ENCODE measurements at regions not wholly inside any gene's neighbourhood (a gene's known extent, or its start where the extent isn't known, plus 50 kb on each side); places are given as distances from the start of the nearest gene placed in this dataset.
"Not testable (repeated sequence)": the region's sequence is repeated elsewhere in the genome, so short reads cannot be mapped to it uniquely, and the experiment has no call there.

DNA sequence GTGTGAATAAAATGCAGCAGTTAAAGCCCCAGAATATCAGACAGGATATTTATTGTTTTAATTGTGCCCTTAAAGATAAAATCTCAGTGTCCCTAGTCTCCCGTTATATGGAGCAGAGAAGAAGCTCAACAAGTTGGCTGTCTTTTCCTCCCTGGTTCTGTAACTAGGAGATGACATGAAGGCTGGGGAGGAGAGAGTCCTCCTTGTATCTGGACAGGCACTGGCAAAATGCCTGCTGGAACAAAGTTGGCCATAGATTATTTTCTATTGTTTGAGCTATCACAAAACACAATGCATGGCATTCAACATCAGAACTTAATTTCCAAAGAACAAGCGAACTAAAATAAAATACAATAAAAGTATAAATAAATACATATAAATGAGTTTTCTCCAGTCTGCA is 694.9 kb upstream of the KCND2 start:
- H3K4me3 Mint-ChIP-seq = no peak overlapping the region
- no peaks in the 10 kb centered on the region for H3K36me3 Mint-ChIP-seq

GRCh38 chr7:119594956-119595355 is 678.0 kb upstream of the KCND2 start:
- ATAC-seq = no peak
- Mint-ChIP-seq H3K9me3 (peaks cover 6% of the 10 kb centered on the region), H3K27me3 (no peaks in the 10 kb centered on the region), H3K4me1 (no peaks in the 10 kb centered on the region), H3K27ac (no peak overlapping the region), H3K4me3 (no peak overlapping the region), H3K36me3 (no peaks in the 10 kb centered on the region)

More for the DNA sequence above, 694.9 kb upstream of the KCND2 start:
- H3K9me3 Mint-ChIP-seq = peaks cover 3% of the 10 kb centered on the region
- no peak for ATAC-seq
- H3K4me1 Mint-ChIP-seq = no peaks in the 10 kb centered on the region
- no peak overlapping the region for H3K27ac Mint-ChIP-seq
- H3K27me3 Mint-ChIP-seq = no peaks in the 10 kb centered on the region

DNA sequence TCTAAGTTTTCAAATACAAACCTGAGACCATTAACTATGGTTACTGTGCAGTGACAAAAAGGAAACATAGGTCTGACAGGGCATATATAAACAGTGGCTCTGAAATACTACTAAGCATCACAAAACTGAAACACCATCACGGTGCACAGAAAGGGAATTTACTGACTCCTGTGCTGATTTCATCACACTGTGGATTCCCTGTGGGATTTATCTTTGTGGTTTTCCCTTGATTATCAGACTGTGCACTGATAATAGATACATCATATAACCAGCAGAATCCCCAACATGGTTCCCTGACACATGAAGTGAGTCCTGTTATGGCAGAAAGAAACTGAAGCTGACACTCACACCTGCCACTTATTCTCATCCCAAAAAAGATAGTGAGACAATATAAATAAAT is 676.3 kb upstream of the KCND2 start:
- H3K36me3 Mint-ChIP-seq = no peaks in the 10 kb centered on the region
- ATAC-seq = no peak

DNA sequence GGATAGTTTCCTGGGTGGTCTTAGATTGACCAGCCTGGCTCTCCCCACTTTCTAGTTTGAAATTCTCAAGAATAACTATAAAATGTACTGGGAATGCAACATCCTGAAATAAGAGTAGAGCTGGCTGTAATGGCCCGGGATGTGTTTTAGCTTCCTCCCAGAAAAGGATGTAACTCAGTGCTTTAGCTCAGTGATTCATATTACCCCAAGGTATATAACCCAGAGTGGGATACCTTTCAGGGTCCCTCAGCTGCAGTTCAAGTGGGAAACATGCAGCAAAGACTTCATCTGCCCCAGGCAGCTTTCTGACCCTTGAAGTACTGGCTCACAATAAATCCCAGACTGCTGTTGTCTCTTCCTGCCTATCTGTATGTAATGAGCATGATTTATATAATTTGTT is 666.7 kb upstream of the KCND2 start:
- ATAC-seq = no peak
- Mint-ChIP-seq H3K9me3 (peaks cover 10% of the 10 kb centered on the region), H3K4me3 (no peak overlapping the region), H3K4me1 (no peaks in the 10 kb centered on the region), H3K27me3 (no peaks in the 10 kb centered on the region), H3K36me3 (no peaks in the 10 kb centered on the region), H3K27ac (no peak overlapping the region)

More for the DNA sequence above, 676.3 kb upstream of the KCND2 start:
- Mint-ChIP-seq H3K4me1 (no peaks in the 10 kb centered on the region), H3K27me3 (no peaks in the 10 kb centered on the region), H3K27ac (no peak overlapping the region), H3K9me3 (peaks cover 7% of the 10 kb centered on the region), H3K4me3 (no peak overlapping the region)

DNA sequence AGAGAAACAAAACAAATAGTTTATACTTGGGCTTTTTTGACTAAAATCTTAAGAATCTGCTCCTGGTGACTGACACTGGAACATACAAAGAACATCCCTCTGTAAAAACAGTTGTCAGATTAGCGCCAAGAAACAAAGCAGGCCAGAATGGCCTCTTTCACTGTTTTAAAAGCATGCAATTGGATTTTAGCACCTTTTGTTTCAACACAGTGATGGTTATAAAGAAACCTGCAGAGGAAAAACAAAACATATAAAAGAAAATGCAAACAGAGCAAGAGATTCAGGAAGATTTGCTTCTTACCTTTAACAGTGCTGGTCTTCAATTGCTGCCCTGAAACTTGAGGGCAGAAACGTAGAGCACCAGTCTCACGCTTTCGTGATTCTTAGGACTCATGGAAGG is 652.2 kb upstream of the KCND2 start:
- Mint-ChIP-seq H3K27ac (no peak overlapping the region), H3K4me1 (no peaks in the 10 kb centered on the region), H3K27me3 (no peaks in the 10 kb centered on the region), H3K36me3 (no peaks in the 10 kb centered on the region), H3K4me3 (no peak overlapping the region), H3K9me3 (peaks cover 10% of the 10 kb centered on the region)
- ATAC-seq = no peak

- no peak overlapping the region for H3K4me3 Mint-ChIP-seq
- no peaks in the 10 kb centered on the region for H3K4me1 Mint-ChIP-seq
- H3K27me3 Mint-ChIP-seq = no peaks in the 10 kb centered on the region
- peaks cover 5% of the 10 kb centered on the region for H3K9me3 Mint-ChIP-seq
- H3K27ac Mint-ChIP-seq = no peak overlapping the region
- H3K36me3 Mint-ChIP-seq = no peaks in the 10 kb centered on the region
- no peak for ATAC-seq
These were observed 649.5 kb upstream of the KCND2 start for GRCh38 chr7:119623427-119623826.

DNA sequence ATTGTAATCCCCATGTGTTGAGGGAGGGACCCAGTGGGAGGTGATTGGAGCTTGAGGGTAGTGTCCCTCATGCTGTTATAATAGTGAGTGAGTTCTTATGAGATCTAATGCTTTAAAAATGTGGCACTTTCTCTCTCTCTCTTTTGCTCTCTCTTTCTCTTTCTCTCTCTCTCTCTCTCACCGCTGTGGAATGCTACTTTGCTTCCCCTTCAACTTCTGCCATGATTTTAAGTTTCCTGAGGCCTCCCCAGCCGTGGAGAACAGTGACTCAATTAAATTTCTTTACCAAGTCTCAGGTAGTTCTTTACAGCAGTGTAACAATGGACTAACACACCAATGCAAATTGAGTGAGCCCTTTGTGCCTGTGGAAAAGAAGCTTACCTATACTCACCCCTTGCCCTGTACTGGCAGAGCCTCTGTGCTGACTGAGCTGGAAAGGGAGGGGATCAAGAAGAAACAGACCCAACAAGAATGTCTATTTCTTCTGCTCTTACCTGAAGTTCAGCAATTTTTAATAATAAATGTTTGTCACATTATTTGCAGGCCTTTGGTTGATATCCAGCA is 642.5 kb upstream of the KCND2 start:
- no peak for ATAC-seq
- H3K4me3 Mint-ChIP-seq = no peak overlapping the region
- no peak overlapping the region for H3K27ac Mint-ChIP-seq
- no peaks in the 10 kb centered on the region for H3K27me3 Mint-ChIP-seq
- H3K9me3 Mint-ChIP-seq = no peaks in the 10 kb centered on the region
- no peaks in the 10 kb centered on the region for H3K4me1 Mint-ChIP-seq
- no peaks in the 10 kb centered on the region for H3K36me3 Mint-ChIP-seq

DNA sequence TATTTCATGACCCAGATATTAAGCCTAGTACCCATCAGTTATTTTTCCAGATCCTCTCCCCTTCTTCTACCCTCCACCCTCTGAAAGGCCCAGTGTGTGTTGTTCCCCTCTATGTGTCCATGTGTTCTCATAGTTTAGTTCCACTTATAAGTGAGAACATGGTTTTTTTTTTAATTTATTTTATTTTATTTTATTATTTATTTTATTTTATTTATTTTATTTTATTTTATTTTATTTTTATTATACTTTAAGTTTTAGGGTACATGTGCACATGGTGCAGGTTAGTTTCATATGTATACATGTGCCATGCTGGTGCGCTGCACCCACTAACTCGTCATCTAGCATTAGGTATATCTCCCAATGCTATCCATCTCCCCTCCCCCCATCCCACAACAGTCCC is 639.2 kb upstream of the KCND2 start:
- H3K9me3 Mint-ChIP-seq, ATAC-seq, H3K4me3 Mint-ChIP-seq, H3K27ac Mint-ChIP-seq, H3K27me3 Mint-ChIP-seq, H3K4me1 Mint-ChIP-seq, H3K36me3 Mint-ChIP-seq: not testable (repeated sequence)

GRCh38 chr7:119640326-119640725 is 632.6 kb upstream of the KCND2 start:
- Mint-ChIP-seq H3K27ac (no peak overlapping the region), H3K36me3 (no peaks in the 10 kb centered on the region)
- ATAC-seq = no peak

GRCh38 chr7:119640861-119641260 is 632.1 kb upstream of the KCND2 start:
- Mint-ChIP-seq H3K4me1 (no peaks in the 10 kb centered on the region), H3K4me3 (no peak overlapping the region), H3K9me3 (peaks cover 10% of the 10 kb centered on the region), H3K27ac (no peak overlapping the region), H3K27me3 (no peaks in the 10 kb centered on the region), H3K36me3 (no peaks in the 10 kb centered on the region)
- ATAC-seq = no peak

More at GRCh38 chr7:119640326-119640725, 632.6 kb upstream of the KCND2 start:
- no peak overlapping the region for H3K4me3 Mint-ChIP-seq
- no peaks in the 10 kb centered on the region for H3K27me3 Mint-ChIP-seq
- no peaks in the 10 kb centered on the region for H3K4me1 Mint-ChIP-seq
- H3K9me3 Mint-ChIP-seq = peaks cover 10% of the 10 kb centered on the region

GRCh38 chr7:119643558-119643957 is 629.4 kb upstream of the KCND2 start:
- no peaks in the 10 kb centered on the region for H3K36me3 Mint-ChIP-seq
- no peaks in the 10 kb centered on the region for H3K4me1 Mint-ChIP-seq
- H3K9me3 Mint-ChIP-seq = peaks cover 7% of the 10 kb centered on the region
- no peak overlapping the region for H3K27ac Mint-ChIP-seq
- no peak for ATAC-seq
- no peaks in the 10 kb centered on the region for H3K27me3 Mint-ChIP-seq
- no peak overlapping the region for H3K4me3 Mint-ChIP-seq

- Mint-ChIP-seq H3K36me3 (no peaks in the 10 kb centered on the region), H3K27ac (no peak overlapping the region), H3K4me3 (no peak overlapping the region), H3K9me3 (peaks cover 5% of the 10 kb centered on the region), H3K4me1 (no peaks in the 10 kb centered on the region), H3K27me3 (no peaks in the 10 kb centered on the region)
- ATAC-seq = no peak
These were observed 625.7 kb upstream of the KCND2 start for GRCh38 chr7:119647286-119647685.

DNA sequence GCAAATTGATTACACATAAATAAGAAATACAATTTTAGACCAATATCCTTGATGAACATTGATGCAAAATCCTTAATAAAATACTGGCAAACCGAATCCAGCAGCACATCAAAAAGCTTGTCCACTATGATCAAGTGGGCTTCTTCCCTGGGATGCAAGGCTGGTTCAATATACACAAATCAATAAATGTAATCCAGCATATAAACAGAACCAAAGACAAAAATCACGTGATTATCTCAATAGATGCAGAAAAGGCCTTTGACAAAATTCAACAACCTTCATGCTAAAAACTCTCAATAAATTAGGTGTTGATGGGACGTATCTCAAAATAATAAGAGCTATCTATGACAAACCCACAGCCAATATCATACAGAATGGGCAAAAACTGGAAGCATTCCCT is 624.2 kb upstream of the KCND2 start:
- not testable (repeated sequence) for H3K4me1 Mint-ChIP-seq, H3K27me3 Mint-ChIP-seq, H3K36me3 Mint-ChIP-seq, H3K27ac Mint-ChIP-seq, H3K9me3 Mint-ChIP-seq, ATAC-seq, H3K4me3 Mint-ChIP-seq

- no peaks in the 10 kb centered on the region for H3K36me3 Mint-ChIP-seq
- no peak overlapping the region for H3K27ac Mint-ChIP-seq
- H3K4me1 Mint-ChIP-seq = no peaks in the 10 kb centered on the region
- ATAC-seq = no peak
- H3K9me3 Mint-ChIP-seq = no peaks in the 10 kb centered on the region
- H3K27me3 Mint-ChIP-seq = no peaks in the 10 kb centered on the region
- no peak overlapping the region for H3K4me3 Mint-ChIP-seq
These were observed 612.9 kb upstream of the KCND2 start for GRCh38 chr7:119660080-119660479.

GRCh38 chr7:119664601-119665000 is 608.4 kb upstream of the KCND2 start:
- Mint-ChIP-seq H3K4me1 (no peaks in the 10 kb centered on the region), H3K4me3 (no peak overlapping the region), H3K27ac (no peak overlapping the region), H3K9me3 (peaks cover 3% of the 10 kb centered on the region), H3K27me3 (no peaks in the 10 kb centered on the region), H3K36me3 (no peaks in the 10 kb centered on the region)
- no peak for ATAC-seq

- peaks cover 3% of the 10 kb centered on the region for H3K9me3 Mint-ChIP-seq
- H3K4me3 Mint-ChIP-seq = no peak overlapping the region
- no peaks in the 10 kb centered on the region for H3K27me3 Mint-ChIP-seq
- H3K4me1 Mint-ChIP-seq = no peaks in the 10 kb centered on the region
- H3K27ac Mint-ChIP-seq = no peak overlapping the region
- no peaks in the 10 kb centered on the region for H3K36me3 Mint-ChIP-seq
- ATAC-seq = no peak
These were observed 607.2 kb upstream of the KCND2 start for GRCh38 chr7:119665796-119666195.

- no peak for ATAC-seq
- Mint-ChIP-seq H3K4me1 (no peaks in the 10 kb centered on the region), H3K9me3 (peaks cover 5% of the 10 kb centered on the region), H3K4me3 (no peak overlapping the region), H3K27ac (no peak overlapping the region), H3K27me3 (no peaks in the 10 kb centered on the region), H3K36me3 (no peaks in the 10 kb centered on the region)
These were observed 591.6 kb upstream of the KCND2 start for GRCh38 chr7:119681336-119681735.

All from stimulated activated memory B cell treated with anti-CD40 and anti-IgM and Interleukin-4, amounts not matched to agents 10 μg/mL and 1 μg/mL and 100 μg/mL, for 72 hours (primary cell).